Activated B cell treated with CpG ODN at 0.5 μM for 24 hours (primary cell): ENCODE measurements at regions not wholly inside any gene's neighbourhood (a gene's known extent, or its start where the extent isn't known, plus 50 kb on each side); places are given as distances from the start of the nearest gene placed in this dataset.

Experiments
- ATAC-seq: fragments of 200-7000 bp; cut with Tn5 transposase; one replicate; pipeline ENCODE4 v1.10.0; 2021; ENCODE audit warnings: low read depth, mild to moderate bottlenecking, moderate library complexity
- CTCF ChIA-PET: fragments of 350-600 bp; sonication (Branson Sonifier 250); formaldehyde crosslinking; loops from one replicate; lab custom pipeline; 2021; ENCODE audit warnings: antibody characterized with exemption; lab: Charles Lee
- POLR2A ChIA-PET: fragments of 350-600 bp; sonication (Branson Sonifier 250); formaldehyde crosslinking; loops from one replicate; lab custom pipeline; 2021; ENCODE audit warnings: antibody characterized with exemption; lab: Charles Lee
- DNase-seq: peaks from one replicate; pipeline ENCODE4 v3.0.0; 2022
- H3K27ac Mint-ChIP-seq: one replicate; pipeline ENCODE4 v1.8.0; 2020; ENCODE audit warnings: mixed read lengths
- H3K27me3 Mint-ChIP-seq: one replicate; pipeline ENCODE4 v1.8.0; 2021; ENCODE audit warnings: mixed read lengths
- H3K36me3 Mint-ChIP-seq: one replicate; pipeline ENCODE4 v1.8.0; 2021; ENCODE audit warnings: low read depth, mixed read lengths
- H3K4me1 Mint-ChIP-seq: one replicate; pipeline ENCODE4 v1.8.0; 2021; ENCODE audit warnings: mixed read lengths
- H3K4me3 Mint-ChIP-seq: one replicate; pipeline ENCODE4 v1.8.0; 2020; ENCODE audit warnings: mild to moderate bottlenecking, mixed read lengths
- H3K9me3 Mint-ChIP-seq: one replicate; pipeline ENCODE4 v1.8.0; 2020; ENCODE audit warnings: mixed read lengths
- CTCF ChIP-seq: fragments of 200-600 bp; IDR thresholded peaks from one replicate; pipeline ENCODE4 v1.8.0; 2022; ENCODE audit warnings: antibody characterized with exemption, mild to moderate bottlenecking
- intact Hi-C: fragments of 100-400 bp; cut with micrococcal nuclease; formaldehyde crosslinking; loops from one replicate; pipeline ENCODE4 v1.15.1; 2024

- Mint-ChIP-seq H3K27ac (no peak overlapping the region), H3K4me1 (no peaks in the 10 kb centered on the region), H3K9me3 (no peaks in the 10 kb centered on the region), H3K4me3 (no peak overlapping the region), H3K36me3 (no peaks in the 10 kb centered on the region), H3K27me3 (no peaks in the 10 kb centered on the region)
- intact Hi-C loops: no loop called here
- ATAC-seq: no peak
- CTCF ChIA-PET: no interaction called here
- no peak for DNase-seq
- POLR2A ChIA-PET: no interaction called here
- TF ChIP-seq CTCF: no peak
These were observed 850.4 kb downstream of the KCNJ2 start for GRCh38 chr17:71019699-71020098.

- ChIA-PET POLR2A (no interaction called here), CTCF (no interaction called here)
- TF ChIP-seq CTCF: no peak
- Mint-ChIP-seq H3K27ac (no peak overlapping the region), H3K4me3 (no peak overlapping the region), H3K9me3 (no peaks in the 10 kb centered on the region), H3K36me3 (no peaks in the 10 kb centered on the region), H3K27me3 (no peaks in the 10 kb centered on the region), H3K4me1 (no peaks in the 10 kb centered on the region)
- DNase-seq (no peak), ATAC-seq (no peak)
- intact Hi-C loops: no loop called here
These were observed 853.4 kb downstream of the KCNJ2 start for GRCh38 chr17:71022758-71023157.

GRCh38 chr17:71023249-71024030 lies 854.1 kb downstream of the KCNJ2 start:
- ATAC-seq (no peak), DNase-seq (no peak)
- Mint-ChIP-seq H3K4me1 (no peaks in the 10 kb centered on the region), H3K36me3 (no peaks in the 10 kb centered on the region), H3K27me3 (no peaks in the 10 kb centered on the region), H3K9me3 (peaks cover 3% of the 10 kb centered on the region), H3K27ac (no peak overlapping the region), H3K4me3 (no peak overlapping the region)
- POLR2A ChIA-PET: no interaction called here
- intact Hi-C loops: no loop called here
- TF ChIP-seq CTCF: no peak
- CTCF ChIA-PET: no interaction called here

GRCh38 chr17:71024172-71024571 lies 854.8 kb downstream of the KCNJ2 start:
- H3K9me3 Mint-ChIP-seq: peaks cover 3% of the 10 kb centered on the region
- intact Hi-C loops: no loop called here

GRCh38 chr17:71024969-71025368 lies 855.6 kb downstream of the KCNJ2 start:
- no peaks in the 10 kb centered on the region for H3K27me3 Mint-ChIP-seq
- no peaks in the 10 kb centered on the region for H3K36me3 Mint-ChIP-seq
- ATAC-seq (no peak), DNase-seq (no peak)
- no peak overlapping the region for H3K4me3 Mint-ChIP-seq
- CTCF ChIA-PET: no interaction called here
- no peak for TF ChIP-seq CTCF
- H3K4me1 Mint-ChIP-seq: no peaks in the 10 kb centered on the region
- intact Hi-C loops: no loop called here
- H3K27ac Mint-ChIP-seq: no peak overlapping the region
- H3K9me3 Mint-ChIP-seq: peaks cover 3% of the 10 kb centered on the region
- POLR2A ChIA-PET: no interaction called here

More at GRCh38 chr17:71024172-71024571, 854.8 kb downstream of the KCNJ2 start:
- ATAC-seq (no peak), DNase-seq (no peak)
- TF ChIP-seq CTCF: no peak
- Mint-ChIP-seq H3K4me3 (no peak overlapping the region), H3K27me3 (no peaks in the 10 kb centered on the region), H3K36me3 (no peaks in the 10 kb centered on the region), H3K27ac (no peak overlapping the region), H3K4me1 (no peaks in the 10 kb centered on the region)
- CTCF ChIA-PET: no interaction called here
- POLR2A ChIA-PET: no interaction called here
